GM12892 (cell line): ENCODE measurements at regions not wholly inside any gene's neighbourhood (a gene's known extent, or its start where the extent isn't known, plus 50 kb on each side); places are given as distances from the start of the nearest gene placed in this dataset.

ENCODE experiments used
- DNase-seq: peaks from one replicate; pipeline ENCODE4 v3.0.0; 2011; ENCODE audit not compliant: insufficient read length
- FAIRE-seq: peaks from 2 replicates; lab custom pipeline; 2011; peaks lifted over from hg19 to GRCh38; lab: Jason Lieb, UNC
- POLR2A ChIP-seq: IDR thresholded peaks from 2 replicates; pipeline ENCODE4 v1.6.1; 2011; ENCODE audit warnings: low read depth, low read length, control low read depth
- POLR2AphosphoS5 ChIP-seq: IDR thresholded peaks from 2 replicates; pipeline ENCODE4 v1.6.1; 2011; ENCODE audit warnings: low read depth, low read length, control low read depth
- TAF1 ChIP-seq: IDR thresholded peaks from 2 replicates; pipeline ENCODE4 v1.6.1; 2011; ENCODE audit warnings: low read depth, mild to moderate bottlenecking, control low read depth, low read length, borderline replicate concordance

DNA sequence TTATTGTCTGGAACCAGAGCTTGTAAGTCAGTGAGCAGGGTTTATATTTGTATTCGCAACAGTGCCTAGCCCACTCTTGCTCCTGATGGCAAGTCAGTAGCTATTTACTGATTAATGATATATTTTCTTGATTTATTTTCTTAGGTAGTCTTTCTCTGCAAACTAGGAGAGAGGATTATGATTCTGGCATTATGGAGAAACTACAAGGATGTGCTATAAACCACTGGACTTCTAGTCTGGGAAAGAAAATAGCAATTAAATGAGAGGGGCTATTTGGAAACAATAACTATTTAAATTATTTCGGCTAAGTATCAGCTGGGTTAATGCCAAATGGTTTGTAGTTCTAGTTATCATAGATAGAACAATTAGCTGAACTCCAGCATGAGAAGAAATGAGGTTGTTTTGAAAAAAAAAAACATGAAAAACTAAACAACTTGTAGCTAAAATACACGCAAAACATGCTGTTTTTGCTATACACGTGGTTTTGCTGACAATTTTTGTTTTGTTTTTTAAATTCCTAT is 304.9 kb upstream of the TCF21 start:
- TF ChIP-seq POLR2AphosphoS5 (no peak), TAF1 (no peak), POLR2A (no peak)
- FAIRE-seq (no peak), DNase-seq (no peak)

DNA sequence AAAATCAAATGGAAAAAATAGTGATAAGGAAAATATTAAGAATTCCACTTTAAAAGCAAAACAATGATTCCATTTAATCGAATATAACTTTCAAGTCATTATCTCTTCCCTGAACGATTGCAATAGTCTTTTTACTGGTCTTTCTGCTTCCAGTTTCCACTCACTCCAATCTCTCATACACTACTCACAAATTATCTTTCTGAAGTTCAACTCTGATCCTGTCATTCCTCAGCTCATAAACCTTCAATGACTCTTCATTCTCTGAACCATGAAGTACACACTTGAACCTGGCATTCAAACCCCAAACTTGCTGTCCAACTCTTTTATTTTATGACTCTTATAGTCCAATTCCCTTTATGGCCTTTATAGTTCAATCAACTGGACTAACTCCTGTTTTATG is 304.1 kb upstream of the TCF21 start:
- no peak for TF ChIP-seq POLR2A
- FAIRE-seq (no peak), DNase-seq (no peak)

GRCh38 chr6:133585978-133586377 is 302.9 kb upstream of the TCF21 start:
- DNase-seq, result no peak
- TF ChIP-seq TAF1, result no peak
- TF ChIP-seq POLR2AphosphoS5, result no peak
- no peak for TF ChIP-seq POLR2A
- no peak for FAIRE-seq

- no peak for TF ChIP-seq TAF1
- no peak for TF ChIP-seq POLR2A
- DNase-seq, result no peak
- no peak for FAIRE-seq
These were observed 301.3 kb upstream of the TCF21 start for GRCh38 chr6:133587546-133588160.

DNA sequence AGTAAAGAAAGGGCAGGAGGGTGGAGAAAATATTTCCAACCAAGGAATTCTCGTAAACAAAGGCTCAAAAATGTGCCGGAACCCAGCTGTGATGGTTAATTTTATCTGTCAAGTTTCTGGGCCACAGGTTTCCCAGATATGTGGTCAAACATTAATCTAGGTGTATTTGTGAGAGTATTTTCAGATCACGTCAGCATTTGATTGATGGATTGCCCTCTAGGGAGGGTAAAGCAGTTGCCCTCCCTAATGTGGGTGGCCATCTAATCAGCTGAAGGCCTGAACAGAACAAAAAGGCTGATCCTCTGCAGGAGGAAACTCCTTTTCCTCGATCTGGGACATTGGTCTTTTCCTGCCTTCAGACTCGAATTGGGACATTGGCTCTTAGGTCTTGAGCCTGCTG is 298.7 kb upstream of the TCF21 start:
- FAIRE-seq, result no peak
- no peak for TF ChIP-seq POLR2A
- TF ChIP-seq POLR2AphosphoS5, result no peak
- TF ChIP-seq TAF1, result no peak
- DNase-seq, result no peak

GRCh38 chr6:133590814-133591213 is 298.1 kb upstream of the TCF21 start:
- FAIRE-seq (no peak), DNase-seq (no peak)
- no peak for TF ChIP-seq POLR2AphosphoS5
- TF ChIP-seq TAF1, result no peak
- TF ChIP-seq POLR2A, result no peak

GRCh38 chr6:133591275-133591674 is 297.6 kb upstream of the TCF21 start:
- FAIRE-seq, result no peak
- TF ChIP-seq POLR2AphosphoS5 (no peak), TAF1 (no peak), POLR2A (no peak)
- DNase-seq, result no peak

DNA sequence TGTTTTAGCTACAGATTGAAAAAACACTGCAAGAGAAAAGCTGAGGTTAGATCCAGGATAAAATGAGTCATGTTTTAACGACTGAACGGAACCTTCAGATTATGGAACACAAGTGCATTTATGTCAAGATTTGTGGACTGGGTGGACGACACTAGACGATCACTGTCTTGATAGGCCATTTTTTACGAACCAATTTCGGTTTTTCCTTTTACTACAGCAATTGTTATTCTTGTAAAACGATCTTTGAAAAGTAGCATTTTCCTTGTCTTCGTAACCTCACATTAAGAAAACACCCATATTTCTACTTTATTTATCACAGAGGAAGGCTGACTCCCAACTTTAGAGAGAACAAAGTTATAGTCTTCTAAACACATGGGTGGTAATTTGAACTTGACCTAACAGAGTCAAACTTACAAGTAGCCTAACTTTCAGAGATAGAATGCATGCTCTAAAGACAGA is 294.2 kb upstream of the TCF21 start:
- no peak for FAIRE-seq
- no peak for DNase-seq
- TF ChIP-seq TAF1, result no peak
- no peak for TF ChIP-seq POLR2AphosphoS5
- no peak for TF ChIP-seq POLR2A

GRCh38 chr6:133595111-133595761 is 293.7 kb upstream of the TCF21 start:
- no peak for TF ChIP-seq POLR2A
- DNase-seq (no peak), FAIRE-seq (no peak)

- TF ChIP-seq POLR2AphosphoS5 (no peak), TAF1 (no peak), POLR2A (no peak)
- FAIRE-seq (no peak), DNase-seq (no peak)
These were observed 282.1 kb upstream of the TCF21 start for GRCh38 chr6:133606852-133607251.

- FAIRE-seq (no peak), DNase-seq (no peak)
- TF ChIP-seq POLR2A (no peak), TAF1 (no peak)
These were observed 280.3 kb upstream of the TCF21 start for GRCh38 chr6:133608620-133609019.

- no peak for DNase-seq
- no peak for TF ChIP-seq POLR2A
- TF ChIP-seq POLR2AphosphoS5, result no peak
- no peak for TF ChIP-seq TAF1
- no peak for FAIRE-seq
These were observed 279.3 kb upstream of the TCF21 start for GRCh38 chr6:133609415-133610226.

DNA sequence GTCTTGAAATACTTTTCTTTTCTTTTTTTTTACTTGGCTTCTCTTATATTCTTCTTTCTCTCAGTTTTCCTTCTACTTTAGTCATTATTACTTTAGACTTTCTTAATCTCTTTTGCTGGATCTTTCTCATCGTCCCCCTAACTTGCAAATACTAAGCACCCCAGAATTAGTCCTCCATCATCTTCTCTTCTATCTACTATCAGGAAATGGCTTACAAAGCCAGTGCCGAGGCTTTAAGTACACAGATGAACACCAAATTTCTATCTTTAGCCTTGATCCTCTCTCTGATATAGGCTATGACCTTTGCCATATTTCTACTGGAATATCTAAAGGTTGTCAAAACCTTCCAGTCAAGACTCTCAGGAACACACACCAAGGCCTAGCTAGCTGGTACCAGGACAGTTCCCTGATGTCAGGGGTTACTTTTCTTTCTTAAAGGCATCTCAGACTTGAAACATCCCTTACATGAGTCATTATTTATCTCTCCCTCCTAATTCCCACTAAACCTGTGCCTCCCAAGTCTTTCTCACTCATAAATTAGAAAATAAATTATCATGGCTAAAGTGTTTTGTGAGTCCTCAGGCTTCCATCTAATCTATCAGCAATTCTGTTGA is 278.6 kb upstream of the TCF21 start:
- no peak for DNase-seq
- no peak for TF ChIP-seq TAF1
- TF ChIP-seq POLR2AphosphoS5, result no peak
- no peak for TF ChIP-seq POLR2A
- no peak for FAIRE-seq
